ENCODE measurements at regions not wholly inside any gene's neighbourhood (a gene's known extent, or its start where the extent isn't known, plus 50 kb on each side); places are given as distances from the start of the nearest gene placed in this dataset.

- no peak for DNase-seq
These were observed 79.9 kb downstream of the CPZ start for GRCh38 chr4:8672486-8672885.

GRCh38 chr4:8671712-8672290 lies 79.2 kb downstream of the CPZ start:
- DNase-seq, result no peak
